Rectal smooth muscle tissue (tissue), 1 donor: ENCODE measurements at regions not wholly inside any gene's neighbourhood (a gene's known extent, or its start where the extent isn't known, plus 50 kb on each side); places are given as distances from the start of the nearest gene placed in this dataset.

ENCODE experiments used
- H3K27ac ChIP-seq: one replicate; pipeline ENCODE4 v1.7.0; 2013; ENCODE audit warnings: low read depth, low read length, inconsistent platforms
- H3K27me3 ChIP-seq: one replicate; pipeline ENCODE4 v1.7.0; 2013; ENCODE audit warnings: low read length; ENCODE audit not compliant: control insufficient read depth, insufficient read depth
- H3K36me3 ChIP-seq: one replicate; pipeline ENCODE4 v1.7.0; 2013; ENCODE audit warnings: low read length; ENCODE audit not compliant: control insufficient read depth, insufficient read depth
- H3K4me1 ChIP-seq: one replicate; pipeline ENCODE4 v1.7.0; 2013; ENCODE audit warnings: low read length; ENCODE audit not compliant: control insufficient read depth, insufficient read depth
- H3K4me3 ChIP-seq: one replicate; pipeline ENCODE4 v1.7.0; 2013; ENCODE audit warnings: low read length
- H3K9ac ChIP-seq: one replicate; pipeline ENCODE4 v1.7.0; 2013; ENCODE audit warnings: low read length

- Histone ChIP-seq H3K4me3 (no peak overlapping the region), H3K27ac (no peak overlapping the region), H3K36me3 (no peaks in the 10 kb centered on the region), H3K27me3 (no peaks in the 10 kb centered on the region), H3K9ac (no peak overlapping the region), H3K4me1 (no peaks in the 10 kb centered on the region)
These were observed 212.7 kb upstream of the BCOR start for GRCh38 chrX:40310447-40310846.

- Histone ChIP-seq H3K36me3 (no peaks in the 10 kb centered on the region), H3K4me3 (no peak overlapping the region), H3K27ac (no peak overlapping the region), H3K4me1 (no peaks in the 10 kb centered on the region), H3K27me3 (no peaks in the 10 kb centered on the region), H3K9ac (no peak overlapping the region)
These were observed 212.3 kb upstream of the BCOR start for GRCh38 chrX:40310016-40310415.

GRCh38 chrX:40307871-40308270 is 210.1 kb upstream of the BCOR start:
- no peaks in the 10 kb centered on the region for H3K27me3 ChIP-seq
- H3K4me1 ChIP-seq: no peaks in the 10 kb centered on the region
- H3K4me3 ChIP-seq: no peak overlapping the region
- no peaks in the 10 kb centered on the region for H3K36me3 ChIP-seq
- no peak overlapping the region for H3K9ac ChIP-seq
- no peak overlapping the region for H3K27ac ChIP-seq

GRCh38 chrX:40304115-40304514 is 206.4 kb upstream of the BCOR start:
- H3K27me3 ChIP-seq: peaks cover 6% of the 10 kb centered on the region
- no peak overlapping the region for H3K4me3 ChIP-seq
- H3K36me3 ChIP-seq: no peaks in the 10 kb centered on the region
- no peak overlapping the region for H3K9ac ChIP-seq
- H3K4me1 ChIP-seq: no peaks in the 10 kb centered on the region
- no peak overlapping the region for H3K27ac ChIP-seq

GRCh38 chrX:40303256-40304077 is 205.7 kb upstream of the BCOR start:
- Histone ChIP-seq H3K27ac (no peak overlapping the region), H3K9ac (no peak overlapping the region), H3K36me3 (no peaks in the 10 kb centered on the region), H3K4me3 (no peak overlapping the region), H3K27me3 (peaks cover 6% of the 10 kb centered on the region), H3K4me1 (no peaks in the 10 kb centered on the region)

GRCh38 chrX:40300286-40300890 is 202.6 kb upstream of the BCOR start:
- H3K9ac ChIP-seq: no peak overlapping the region
- no peaks in the 10 kb centered on the region for H3K36me3 ChIP-seq
- H3K4me3 ChIP-seq: no peak overlapping the region
- H3K4me1 ChIP-seq: no peaks in the 10 kb centered on the region
- no peak overlapping the region for H3K27ac ChIP-seq
- peaks cover 8% of the 10 kb centered on the region for H3K27me3 ChIP-seq

GRCh38 chrX:40299641-40300046 is 201.9 kb upstream of the BCOR start:
- Histone ChIP-seq H3K4me1 (no peaks in the 10 kb centered on the region), H3K27ac (no peak overlapping the region), H3K9ac (no peak overlapping the region), H3K4me3 (no peak overlapping the region), H3K27me3 (peaks cover 8% of the 10 kb centered on the region), H3K36me3 (no peaks in the 10 kb centered on the region)

GRCh38 chrX:40298572-40299479 is 201.1 kb upstream of the BCOR start:
- Histone ChIP-seq H3K4me1 (no peaks in the 10 kb centered on the region), H3K27me3 (peaks cover 8% of the 10 kb centered on the region), H3K9ac (no peak overlapping the region), H3K4me3 (no peak overlapping the region), H3K27ac (no peak overlapping the region), H3K36me3 (no peaks in the 10 kb centered on the region)

GRCh38 chrX:40298069-40298468 is 200.3 kb upstream of the BCOR start:
- Histone ChIP-seq H3K27ac (no peak overlapping the region), H3K27me3 (peaks cover 8% of the 10 kb centered on the region), H3K4me3 (no peak overlapping the region), H3K9ac (no peak overlapping the region), H3K36me3 (no peaks in the 10 kb centered on the region), H3K4me1 (no peaks in the 10 kb centered on the region)

GRCh38 chrX:40291553-40291952 is 193.8 kb upstream of the BCOR start:
- no peak overlapping the region for H3K4me3 ChIP-seq
- no peak overlapping the region for H3K27ac ChIP-seq
- H3K4me1 ChIP-seq: no peaks in the 10 kb centered on the region
- H3K36me3 ChIP-seq: no peaks in the 10 kb centered on the region
- no peak overlapping the region for H3K9ac ChIP-seq
- no peaks in the 10 kb centered on the region for H3K27me3 ChIP-seq

- Histone ChIP-seq H3K4me3 (no peak overlapping the region), H3K9ac (no peak overlapping the region), H3K36me3 (no peaks in the 10 kb centered on the region), H3K27ac (no peak overlapping the region), H3K4me1 (no peaks in the 10 kb centered on the region), H3K27me3 (no peaks in the 10 kb centered on the region)
These were observed 192.8 kb upstream of the BCOR start for GRCh38 chrX:40290517-40290916.

- Histone ChIP-seq H3K4me1 (peaks cover 2% of the 10 kb centered on the region), H3K36me3 (no peaks in the 10 kb centered on the region), H3K27ac (no peak overlapping the region)
These were observed 188.1 kb upstream of the BCOR start for GRCh38 chrX:40285876-40286275.

More at GRCh38 chrX:40285876-40286275, 188.1 kb upstream of the BCOR start:
- H3K27me3 ChIP-seq: no peaks in the 10 kb centered on the region
- H3K9ac ChIP-seq: no peak overlapping the region
- no peak overlapping the region for H3K4me3 ChIP-seq
